Neuron (in vitro differentiated cells): ENCODE measurements at regions not wholly inside any gene's neighbourhood (a gene's known extent, or its start where the extent isn't known, plus 50 kb on each side); places are given as distances from the start of the nearest gene placed in this dataset.
"Not testable (repeated sequence)": the region's sequence is repeated elsewhere in the genome, so short reads cannot be mapped to it uniquely, and the experiment has no call there.

ENCODE experiments used
- H2AFZ ChIP-seq: one replicate; pipeline ENCODE4 v1.6.1; 2013; ENCODE audit warnings: low read depth, mild to moderate bottlenecking, inconsistent platforms, low read length, moderate library complexity
- H3K27me3 ChIP-seq: one replicate; pipeline ENCODE4 v1.6.1; 2013; ENCODE audit warnings: low read length; ENCODE audit not compliant: insufficient read depth
- H3K36me3 ChIP-seq: one replicate; pipeline ENCODE4 v1.6.1; 2013; ENCODE audit warnings: low read length; ENCODE audit not compliant: insufficient read depth
- H3K4me1 ChIP-seq: one replicate; pipeline ENCODE4 v1.6.1; 2013; ENCODE audit warnings: low read length; ENCODE audit not compliant: insufficient read depth
- H3K4me3 ChIP-seq: 2 replicates; pipeline ENCODE4 v1.5.1; 2013; ENCODE audit warnings: mild to moderate bottlenecking, low read length, moderate library complexity
- H3K9me3 ChIP-seq: one replicate; pipeline ENCODE4 v1.6.1; 2013; ENCODE audit warnings: low read length

DNA sequence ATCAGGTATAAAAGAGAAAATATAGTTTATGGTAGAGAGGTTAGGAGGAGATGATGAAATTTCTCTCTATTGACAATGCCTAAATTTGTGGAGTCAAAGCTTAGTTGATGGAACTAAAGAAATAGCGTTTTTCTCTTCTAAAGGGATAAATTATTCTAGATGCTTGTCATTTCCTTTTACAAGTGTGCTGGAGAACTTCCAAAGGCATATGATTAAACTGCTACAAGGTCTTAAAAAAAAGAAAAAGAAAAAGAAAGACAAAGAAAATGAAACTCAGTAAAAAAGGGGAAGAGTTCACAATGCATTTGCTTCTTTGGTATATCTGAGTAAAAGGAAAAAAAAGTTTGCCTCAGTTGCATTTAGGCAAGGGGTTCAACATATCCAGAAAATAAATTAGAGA lies 499.8 kb upstream of the PTCHD4 start:
- H3K4me1 ChIP-seq: no peaks in the 10 kb centered on the region
- H3K36me3 ChIP-seq: no peaks in the 10 kb centered on the region
- no peaks in the 10 kb centered on the region for H3K9me3 ChIP-seq
- no peaks in the 10 kb centered on the region for H3K27me3 ChIP-seq
- no peak overlapping the region for H3K4me3 ChIP-seq
- H2AFZ ChIP-seq: no peak overlapping the region

- no peaks in the 10 kb centered on the region for H3K9me3 ChIP-seq
- H3K36me3 ChIP-seq: no peaks in the 10 kb centered on the region
- no peak overlapping the region for H3K4me3 ChIP-seq
- no peaks in the 10 kb centered on the region for H3K4me1 ChIP-seq
- no peaks in the 10 kb centered on the region for H3K27me3 ChIP-seq
- H2AFZ ChIP-seq: no peak overlapping the region
Observed at GRCh38 chr6:48606618-48607017, 495.6 kb upstream of the PTCHD4 start.

GRCh38 chr6:48597951-48598350 lies 487.0 kb upstream of the PTCHD4 start:
- Histone ChIP-seq H3K27me3 (no peaks in the 10 kb centered on the region), H2AFZ (no peak overlapping the region), H3K36me3 (no peaks in the 10 kb centered on the region), H3K4me3 (no peak overlapping the region), H3K4me1 (no peaks in the 10 kb centered on the region), H3K9me3 (no peaks in the 10 kb centered on the region)

GRCh38 chr6:48596830-48597229 lies 485.8 kb upstream of the PTCHD4 start:
- Histone ChIP-seq H3K27me3 (no peaks in the 10 kb centered on the region), H3K4me1 (no peaks in the 10 kb centered on the region), H3K36me3 (no peaks in the 10 kb centered on the region), H2AFZ (no peak overlapping the region), H3K9me3 (no peaks in the 10 kb centered on the region), H3K4me3 (no peak overlapping the region)

DNA sequence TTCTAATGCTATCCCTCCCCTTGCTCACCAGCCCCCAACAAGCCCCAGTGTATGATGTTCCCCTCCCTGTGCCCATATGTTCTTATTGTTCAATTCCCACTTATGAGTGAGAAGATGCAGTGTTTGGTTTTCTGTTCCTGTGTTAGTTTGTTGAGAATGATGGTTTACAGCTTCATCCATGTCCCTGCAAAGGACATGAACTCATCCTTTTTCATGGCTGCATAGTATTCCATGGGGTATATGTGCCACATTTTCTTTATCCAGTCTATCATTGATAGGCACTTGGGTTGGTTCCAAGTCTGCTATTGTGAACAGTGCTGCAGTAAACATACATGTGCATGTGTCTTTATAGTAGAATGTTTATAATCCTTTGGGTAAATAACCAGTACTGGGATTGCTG lies 480.2 kb upstream of the PTCHD4 start:
- H3K4me1 ChIP-seq, H3K9me3 ChIP-seq, H3K27me3 ChIP-seq, H3K4me3 ChIP-seq, H3K36me3 ChIP-seq, H2AFZ ChIP-seq: not testable (repeated sequence)

DNA sequence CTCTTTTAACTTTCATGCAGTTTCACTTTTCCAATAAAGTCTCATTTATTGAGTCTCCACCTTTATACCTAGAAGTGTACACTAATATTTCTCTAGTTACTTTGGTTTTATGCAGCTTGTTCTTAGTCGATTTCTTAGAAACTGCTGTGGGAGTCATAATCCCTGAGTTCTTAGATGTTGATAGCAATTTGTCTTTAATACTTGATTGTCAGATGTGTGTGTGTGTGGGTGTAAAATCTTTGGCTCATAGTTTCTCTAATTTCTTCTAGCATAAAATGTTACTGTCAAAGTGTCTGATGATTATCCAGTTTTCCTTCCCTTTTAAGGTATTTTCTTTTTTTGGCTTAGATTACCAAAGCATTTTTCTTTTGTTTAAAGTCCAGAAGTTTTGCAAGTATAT lies 473.8 kb upstream of the PTCHD4 start:
- no peaks in the 10 kb centered on the region for H3K9me3 ChIP-seq
- H3K4me1 ChIP-seq: no peaks in the 10 kb centered on the region
- no peak overlapping the region for H2AFZ ChIP-seq
- H3K36me3 ChIP-seq: no peaks in the 10 kb centered on the region
- H3K4me3 ChIP-seq: no peak overlapping the region
- H3K27me3 ChIP-seq: no peaks in the 10 kb centered on the region

GRCh38 chr6:48570656-48571055 lies 459.7 kb upstream of the PTCHD4 start:
- no peaks in the 10 kb centered on the region for H3K9me3 ChIP-seq
- H3K27me3 ChIP-seq: no peaks in the 10 kb centered on the region
- peaks cover 2% of the 10 kb centered on the region for H3K4me1 ChIP-seq

GRCh38 chr6:48568856-48569255 lies 457.9 kb upstream of the PTCHD4 start:
- Histone ChIP-seq H2AFZ (no peak overlapping the region), H3K4me1 (peaks cover 7% of the 10 kb centered on the region), H3K36me3 (no peaks in the 10 kb centered on the region), H3K27me3 (no peaks in the 10 kb centered on the region), H3K9me3 (no peaks in the 10 kb centered on the region), H3K4me3 (no peak overlapping the region)

More at GRCh38 chr6:48570656-48571055, 459.7 kb upstream of the PTCHD4 start:
- Histone ChIP-seq H2AFZ (no peak overlapping the region), H3K4me3 (no peak overlapping the region), H3K36me3 (no peaks in the 10 kb centered on the region)

- no peak overlapping the region for H3K4me3 ChIP-seq
- no peaks in the 10 kb centered on the region for H3K27me3 ChIP-seq
- H3K9me3 ChIP-seq: no peaks in the 10 kb centered on the region
- H3K36me3 ChIP-seq: no peaks in the 10 kb centered on the region
- no peak overlapping the region for H2AFZ ChIP-seq
- peaks cover 8% of the 10 kb centered on the region for H3K4me1 ChIP-seq
Observed at GRCh38 chr6:48567016-48567415, 456.0 kb upstream of the PTCHD4 start.

DNA sequence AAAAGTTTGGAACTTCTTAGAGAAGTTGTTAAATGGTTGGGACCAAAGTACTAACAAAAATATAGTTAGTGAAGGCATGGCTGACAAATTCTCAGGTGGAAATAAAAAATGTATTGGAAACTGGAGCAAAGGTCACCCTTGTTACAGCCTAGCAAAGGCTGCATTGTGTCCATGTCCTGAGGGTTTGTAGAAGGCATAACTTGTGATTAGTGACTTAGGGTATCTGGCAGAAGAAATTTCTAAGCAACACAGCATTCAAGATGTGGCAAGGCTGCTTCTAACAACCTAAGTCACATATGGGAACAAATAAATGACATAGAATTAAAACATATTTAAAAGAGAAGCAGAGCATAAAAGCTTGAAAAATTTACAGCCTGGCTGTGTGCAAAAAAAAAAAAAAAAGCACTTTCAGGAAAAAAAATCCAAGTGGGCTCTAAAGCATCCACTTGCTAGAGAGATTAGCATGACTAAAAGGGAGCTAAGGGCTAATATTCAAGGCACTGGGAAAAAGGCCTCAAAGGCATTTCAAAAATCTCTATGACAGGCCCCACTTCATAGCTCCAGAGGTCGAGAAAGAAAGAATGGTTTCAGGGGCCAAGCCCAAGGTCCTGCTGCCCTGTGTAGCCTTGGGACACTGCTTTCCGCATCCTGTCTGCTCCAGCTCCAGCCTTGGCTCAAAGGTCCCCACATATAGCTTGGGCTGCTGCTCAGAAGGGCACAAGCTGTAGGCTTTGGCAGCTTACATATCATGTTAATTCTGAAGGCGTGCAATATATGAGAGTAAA lies 453.2 kb upstream of the PTCHD4 start:
- no peaks in the 10 kb centered on the region for H3K27me3 ChIP-seq
- no peaks in the 10 kb centered on the region for H3K36me3 ChIP-seq
- no peak overlapping the region for H3K4me3 ChIP-seq
- no peaks in the 10 kb centered on the region for H3K9me3 ChIP-seq
- peaks cover 8% of the 10 kb centered on the region for H3K4me1 ChIP-seq
- H2AFZ ChIP-seq: no peak overlapping the region

GRCh38 chr6:48563433-48563832 lies 452.4 kb upstream of the PTCHD4 start:
- no peaks in the 10 kb centered on the region for H3K9me3 ChIP-seq
- H2AFZ ChIP-seq: no peak overlapping the region
- no peaks in the 10 kb centered on the region for H3K36me3 ChIP-seq
- no peak overlapping the region for H3K4me3 ChIP-seq
- no peaks in the 10 kb centered on the region for H3K27me3 ChIP-seq
- peaks cover 8% of the 10 kb centered on the region for H3K4me1 ChIP-seq

GRCh38 chr6:48560408-48560807 lies 449.4 kb upstream of the PTCHD4 start:
- no peak overlapping the region for H3K4me3 ChIP-seq
- H3K36me3 ChIP-seq: no peaks in the 10 kb centered on the region
- H2AFZ ChIP-seq: no peak overlapping the region
- H3K27me3 ChIP-seq: no peaks in the 10 kb centered on the region
- H3K4me1 ChIP-seq: peaks cover 9% of the 10 kb centered on the region
- no peaks in the 10 kb centered on the region for H3K9me3 ChIP-seq

DNA sequence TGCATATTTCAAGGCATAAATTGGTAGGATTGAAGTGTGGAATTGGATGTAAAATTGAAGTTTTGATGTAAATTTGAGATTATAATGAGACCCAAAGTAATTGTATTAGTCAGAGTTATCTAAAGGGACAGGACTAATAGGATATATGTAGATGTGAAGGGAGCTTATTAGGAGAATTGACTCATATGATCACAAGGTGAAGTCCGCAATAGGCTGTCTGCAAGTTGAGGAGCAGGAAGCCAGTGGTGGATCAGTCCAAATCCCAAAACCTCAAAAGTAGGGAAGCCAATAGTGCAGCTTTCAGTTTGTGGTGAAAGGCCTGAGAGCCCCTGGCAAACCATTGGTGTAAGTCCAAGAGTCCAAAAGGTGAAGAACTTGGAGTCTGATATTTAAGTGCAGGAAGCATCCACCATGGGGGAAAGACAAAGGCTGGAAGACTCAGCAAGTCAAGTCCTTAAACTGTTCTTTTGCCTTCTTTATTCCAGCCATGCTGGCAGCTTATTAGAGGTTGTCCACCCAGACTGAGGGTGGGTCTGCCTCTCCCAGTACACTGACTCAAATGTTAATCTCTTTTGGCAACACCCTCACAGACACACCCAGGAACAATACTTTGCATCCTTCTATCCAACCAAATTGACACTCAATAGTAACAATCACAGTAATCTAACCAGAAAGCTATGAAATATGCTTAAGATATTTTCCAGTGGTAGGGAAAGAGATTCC lies 442.6 kb upstream of the PTCHD4 start:
- H3K36me3 ChIP-seq: no peaks in the 10 kb centered on the region
- H3K9me3 ChIP-seq: no peaks in the 10 kb centered on the region
- peaks cover 3% of the 10 kb centered on the region for H3K4me1 ChIP-seq
- no peaks in the 10 kb centered on the region for H3K27me3 ChIP-seq
- H2AFZ ChIP-seq: no peak overlapping the region
- H3K4me3 ChIP-seq: no peak overlapping the region
